WI38 (cell line): ENCODE measurements at regions not wholly inside any gene's neighbourhood (a gene's known extent, or its start where the extent isn't known, plus 50 kb on each side); places are given as distances from the start of the nearest gene placed in this dataset.

ENCODE experiments used
- H3K4me3 ChIP-seq: 2 replicates; pipeline ENCODE4 v1.5.1; 2011; ENCODE audit warnings: low read depth, mild to moderate bottlenecking, control low read depth, low read length
- TF ChIP-seq, protein P1 (sequence below): IDR thresholded peaks from 2 replicates; pipeline ENCODE4 v1.5.1; 2012; ENCODE audit warnings: low read depth, mild to moderate bottlenecking, control low read depth, low read length

DNA sequence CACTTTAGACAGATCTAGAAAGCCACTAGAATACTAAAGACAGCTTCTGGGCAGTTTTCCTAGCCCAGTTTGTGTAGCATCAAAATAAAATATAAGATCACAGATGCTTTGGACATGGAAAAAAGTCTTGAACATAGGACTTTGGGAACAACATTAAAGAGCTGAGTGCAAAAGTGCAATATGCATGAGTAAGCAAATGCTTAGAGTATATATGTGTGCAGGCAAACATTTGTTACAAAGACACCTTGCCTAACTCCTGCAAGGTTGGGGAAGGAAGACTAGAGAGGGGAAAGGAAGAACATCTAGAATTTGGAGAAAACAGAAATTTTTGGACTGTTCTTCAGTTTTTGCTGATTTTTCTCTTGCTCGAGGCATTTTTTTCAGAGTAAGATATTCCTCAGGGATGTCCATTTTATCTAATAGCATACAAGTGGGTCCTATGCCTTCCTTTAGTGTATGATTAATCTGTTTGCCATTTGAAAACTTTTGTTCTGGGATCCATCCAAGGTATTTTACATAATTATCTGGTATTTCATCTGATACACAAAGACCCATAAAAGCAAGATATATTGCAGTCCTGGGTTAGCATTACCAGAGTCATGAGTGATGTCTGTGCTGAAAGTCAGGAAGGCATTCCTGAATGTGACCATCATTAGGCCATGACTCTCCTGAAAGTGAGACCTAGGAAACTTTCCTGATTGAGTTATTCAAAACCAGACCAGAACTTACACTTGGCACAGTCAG, 142.0 kb upstream of the RGMB start:
- H3K4me3 ChIP-seq = no peak overlapping the region

DNA sequence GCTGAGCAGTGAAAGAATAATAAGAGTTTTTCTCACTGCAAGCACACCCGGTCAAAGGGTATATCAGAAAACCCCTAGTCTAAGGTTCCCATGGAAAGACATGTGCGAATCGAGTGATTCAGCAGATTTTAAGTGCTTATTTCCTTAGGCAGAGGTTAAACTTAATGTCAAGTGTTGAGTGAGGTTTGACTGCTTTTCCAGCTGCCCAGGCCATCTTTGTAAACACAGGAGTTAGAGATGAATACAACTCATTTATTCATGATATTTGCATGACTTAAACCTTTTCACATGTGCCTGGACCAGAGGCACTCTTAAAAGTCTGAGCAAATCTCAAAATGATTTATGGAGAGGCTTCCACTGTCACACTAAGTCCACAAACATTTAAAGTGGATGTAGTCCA, 137.8 kb upstream of the RGMB start:
- H3K4me3 ChIP-seq = no peak overlapping the region
- TF ChIP-seq, protein P1, sequence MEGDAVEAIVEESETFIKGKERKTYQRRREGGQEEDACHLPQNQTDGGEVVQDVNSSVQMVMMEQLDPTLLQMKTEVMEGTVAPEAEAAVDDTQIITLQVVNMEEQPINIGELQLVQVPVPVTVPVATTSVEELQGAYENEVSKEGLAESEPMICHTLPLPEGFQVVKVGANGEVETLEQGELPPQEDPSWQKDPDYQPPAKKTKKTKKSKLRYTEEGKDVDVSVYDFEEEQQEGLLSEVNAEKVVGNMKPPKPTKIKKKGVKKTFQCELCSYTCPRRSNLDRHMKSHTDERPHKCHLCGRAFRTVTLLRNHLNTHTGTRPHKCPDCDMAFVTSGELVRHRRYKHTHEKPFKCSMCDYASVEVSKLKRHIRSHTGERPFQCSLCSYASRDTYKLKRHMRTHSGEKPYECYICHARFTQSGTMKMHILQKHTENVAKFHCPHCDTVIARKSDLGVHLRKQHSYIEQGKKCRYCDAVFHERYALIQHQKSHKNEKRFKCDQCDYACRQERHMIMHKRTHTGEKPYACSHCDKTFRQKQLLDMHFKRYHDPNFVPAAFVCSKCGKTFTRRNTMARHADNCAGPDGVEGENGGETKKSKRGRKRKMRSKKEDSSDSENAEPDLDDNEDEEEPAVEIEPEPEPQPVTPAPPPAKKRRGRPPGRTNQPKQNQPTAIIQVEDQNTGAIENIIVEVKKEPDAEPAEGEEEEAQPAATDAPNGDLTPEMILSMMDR = no peak

More for the DNA sequence above, 142.0 kb upstream of the RGMB start:
- TF ChIP-seq, protein P1 = no peak

DNA sequence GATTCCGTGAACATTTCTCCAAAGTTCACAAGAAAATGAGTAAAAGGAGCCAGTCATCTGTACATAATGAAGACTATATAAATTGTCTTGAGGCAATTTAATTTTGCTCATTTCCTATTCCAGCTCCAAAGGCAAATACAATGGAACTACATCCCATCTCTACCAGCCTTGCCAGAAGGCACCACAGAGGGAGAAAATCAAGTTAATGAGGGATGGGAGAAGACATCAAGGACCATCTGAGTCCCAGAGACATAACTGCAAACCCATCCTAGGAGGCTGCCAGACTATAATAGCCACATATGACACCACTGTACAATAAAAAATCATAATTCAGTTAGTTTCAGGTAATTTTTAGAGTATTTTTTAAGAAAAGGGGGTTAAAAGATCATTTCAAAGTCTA, 136.3 kb upstream of the RGMB start:
- no peak overlapping the region for H3K4me3 ChIP-seq
- TF ChIP-seq, protein P1 = no peak

DNA sequence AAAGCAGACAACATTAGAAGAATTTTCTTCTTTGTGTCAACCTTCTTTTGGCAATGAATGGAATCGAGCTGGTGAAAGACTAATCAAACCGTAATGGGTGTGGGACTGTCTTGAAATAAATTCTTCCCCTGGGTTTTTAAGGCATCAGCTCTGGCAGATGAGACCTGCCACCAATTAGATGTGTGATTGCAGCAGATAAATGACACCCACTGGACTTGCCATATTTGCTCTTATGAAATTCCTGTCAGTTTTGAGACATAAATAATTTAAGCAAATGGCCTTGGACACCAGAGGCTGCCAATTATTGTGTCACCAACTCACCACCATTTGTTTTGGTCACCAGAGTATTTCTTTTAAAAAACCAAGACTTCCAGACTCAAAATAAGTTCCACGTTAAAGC, 135.9 kb upstream of the RGMB start:
- TF ChIP-seq, protein P1 = no peak
- no peak overlapping the region for H3K4me3 ChIP-seq

DNA sequence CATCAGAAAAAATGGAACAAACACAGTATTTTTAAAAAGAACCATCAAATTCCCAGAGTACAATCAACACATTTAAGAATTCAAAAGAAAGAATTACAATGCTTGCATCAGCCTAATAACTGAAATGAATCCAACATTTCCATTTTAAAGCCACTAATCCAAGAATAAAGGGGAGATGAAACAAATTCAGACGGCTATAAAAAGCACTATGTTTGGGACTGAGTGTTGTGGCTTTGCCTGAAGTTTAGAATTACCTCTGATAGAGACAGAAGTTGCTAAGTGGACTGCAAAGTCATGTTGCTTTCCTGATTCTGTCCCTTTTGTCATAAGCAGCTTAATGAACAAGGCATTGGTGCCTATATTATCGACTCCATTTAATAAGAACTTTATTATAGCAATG, 135.4 kb upstream of the RGMB start:
- H3K4me3 ChIP-seq = no peak overlapping the region
- TF ChIP-seq, protein P1 = no peak

DNA sequence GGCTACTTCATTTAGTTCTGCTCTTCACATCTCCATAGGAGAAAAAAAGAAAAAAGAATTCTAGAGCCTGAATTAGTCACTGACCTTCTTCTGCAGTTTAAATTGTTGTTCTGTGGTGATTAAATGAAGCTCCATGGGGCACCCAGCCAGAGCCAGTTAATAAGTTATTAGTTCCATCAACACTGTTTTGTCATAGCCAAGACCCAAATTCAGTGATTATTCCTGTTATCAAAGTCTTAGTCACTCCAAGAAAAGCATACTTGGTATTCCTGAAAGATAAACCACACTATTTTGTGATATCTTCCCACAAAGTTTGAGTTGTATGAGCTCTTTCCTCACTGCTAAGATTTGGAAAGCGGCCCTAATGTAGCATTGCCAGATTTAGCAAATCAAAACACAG, 134.8 kb upstream of the RGMB start:
- no peak overlapping the region for H3K4me3 ChIP-seq
- TF ChIP-seq, protein P1 = no peak

DNA sequence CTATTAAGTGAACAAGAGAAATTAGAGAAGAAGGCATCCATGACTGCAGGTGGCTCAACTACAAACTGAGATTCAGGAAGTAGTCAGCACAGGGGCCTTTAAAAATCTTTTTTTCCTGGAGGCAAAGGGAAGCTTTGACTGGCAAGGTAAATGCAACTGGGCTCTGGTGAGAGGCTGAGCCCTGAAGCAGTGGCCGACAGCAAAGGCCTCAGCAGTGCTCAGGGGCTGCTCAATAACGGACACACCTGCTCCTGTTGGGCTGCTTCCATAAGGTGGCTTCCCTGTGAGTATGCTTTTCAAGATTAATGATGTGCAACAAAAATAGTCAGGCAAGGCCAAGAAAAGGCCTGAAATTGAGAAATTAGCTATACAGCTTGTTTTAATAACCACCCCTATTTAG, 134.2 kb upstream of the RGMB start:
- TF ChIP-seq, protein P1 = no peak
- H3K4me3 ChIP-seq = no peak overlapping the region
